Femur (tissue), 1 donor: ENCODE measurements at regions not wholly inside any gene's neighbourhood (a gene's known extent, or its start where the extent isn't known, plus 50 kb on each side); places are given as distances from the start of the nearest gene placed in this dataset.
"Not testable (repeated sequence)": the region's sequence is repeated elsewhere in the genome, so short reads cannot be mapped to it uniquely, and the experiment has no call there.

Source experiments
- DNase-seq: peaks from one replicate; pipeline ENCODE4 v3.0.0-alpha.2; 2017

DNA sequence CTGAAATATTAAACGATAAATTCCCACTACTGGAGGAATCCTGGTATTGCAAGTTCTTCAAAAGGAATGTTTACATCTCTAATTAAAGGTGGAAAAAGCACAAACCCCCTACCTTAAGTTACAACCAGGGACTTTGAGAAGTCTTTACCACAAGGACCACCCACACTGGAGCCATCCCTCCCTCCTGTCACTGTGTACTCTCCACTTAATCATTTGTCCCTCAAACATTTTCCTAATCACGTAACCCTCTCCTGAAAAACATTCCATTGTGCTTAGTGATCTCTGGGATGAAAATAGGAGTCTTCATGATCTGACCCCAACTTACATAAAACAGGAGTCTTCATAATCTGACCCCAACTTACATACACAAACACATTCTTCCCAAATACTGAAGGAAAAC, 85.7 kb downstream of the SUCLG1 start:
- no peak for DNase-seq

DNA sequence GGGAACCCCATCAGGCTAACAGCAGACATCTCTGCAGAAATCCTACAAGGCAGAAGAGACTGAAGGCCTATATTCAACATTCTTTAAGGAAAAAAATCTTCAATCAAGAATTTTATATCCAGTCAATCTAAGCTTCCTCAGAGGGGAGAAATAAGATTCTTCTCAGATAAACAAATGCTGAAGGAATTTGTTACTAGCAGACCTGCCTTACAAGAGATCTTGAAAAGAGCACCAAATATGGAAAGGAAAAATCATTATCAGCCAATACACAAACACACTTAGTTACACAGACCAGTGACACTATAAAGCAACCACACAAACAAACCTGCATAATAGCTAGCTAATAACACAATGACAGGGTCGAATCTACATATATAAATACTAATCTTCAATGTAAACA, 96.5 kb downstream of the SUCLG1 start:
- DNase-seq: no peak

DNA sequence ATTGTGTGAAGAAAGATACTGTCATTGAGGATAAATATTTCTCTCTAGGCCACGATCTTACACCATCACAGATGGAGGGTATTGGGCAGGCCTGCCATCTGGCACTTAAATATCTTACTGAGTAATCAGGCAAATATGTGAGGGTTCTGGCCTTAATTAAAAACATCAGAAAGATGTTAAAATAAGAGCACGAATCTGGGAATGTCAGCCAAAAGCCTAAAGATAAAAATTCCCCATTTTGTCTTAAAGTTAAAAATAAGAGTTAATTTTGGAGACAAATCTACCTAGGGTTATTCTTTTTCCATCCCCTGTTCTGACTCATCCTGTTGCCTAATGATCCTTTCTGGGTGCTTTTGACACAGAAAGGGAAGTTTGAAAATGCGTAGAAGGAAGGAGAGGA, 121.0 kb downstream of the SUCLG1 start:
- DNase-seq: no peak

DNA sequence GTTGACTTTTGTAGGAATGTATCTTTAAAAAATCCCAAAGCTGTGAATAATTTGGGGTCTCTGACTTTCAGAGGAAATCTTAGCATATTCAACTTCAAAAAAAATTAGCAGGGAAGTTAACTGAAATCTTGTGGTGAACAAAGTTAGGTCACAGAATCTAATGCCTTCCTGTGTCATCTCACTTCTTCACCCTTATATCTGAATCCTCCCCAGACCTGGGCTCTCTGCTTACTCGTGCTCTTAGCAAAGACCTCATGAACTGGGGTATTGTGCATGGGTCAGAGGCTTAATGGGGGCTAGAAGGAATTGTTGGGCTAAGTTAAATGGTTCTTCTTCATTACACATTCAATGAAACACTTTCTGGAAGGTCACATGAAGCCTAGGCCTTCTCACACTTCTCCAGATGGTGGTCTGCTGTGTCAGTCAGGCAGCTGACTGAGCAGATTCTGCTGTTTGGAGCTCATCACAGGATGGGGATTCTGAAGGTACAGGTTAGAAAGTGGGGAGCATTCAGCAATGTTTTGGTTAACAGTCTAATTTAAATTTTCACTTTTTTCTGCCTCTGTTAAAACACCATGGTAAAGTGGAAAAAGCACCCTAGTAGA, 131.3 kb downstream of the SUCLG1 start:
- DNase-seq: no peak

DNA sequence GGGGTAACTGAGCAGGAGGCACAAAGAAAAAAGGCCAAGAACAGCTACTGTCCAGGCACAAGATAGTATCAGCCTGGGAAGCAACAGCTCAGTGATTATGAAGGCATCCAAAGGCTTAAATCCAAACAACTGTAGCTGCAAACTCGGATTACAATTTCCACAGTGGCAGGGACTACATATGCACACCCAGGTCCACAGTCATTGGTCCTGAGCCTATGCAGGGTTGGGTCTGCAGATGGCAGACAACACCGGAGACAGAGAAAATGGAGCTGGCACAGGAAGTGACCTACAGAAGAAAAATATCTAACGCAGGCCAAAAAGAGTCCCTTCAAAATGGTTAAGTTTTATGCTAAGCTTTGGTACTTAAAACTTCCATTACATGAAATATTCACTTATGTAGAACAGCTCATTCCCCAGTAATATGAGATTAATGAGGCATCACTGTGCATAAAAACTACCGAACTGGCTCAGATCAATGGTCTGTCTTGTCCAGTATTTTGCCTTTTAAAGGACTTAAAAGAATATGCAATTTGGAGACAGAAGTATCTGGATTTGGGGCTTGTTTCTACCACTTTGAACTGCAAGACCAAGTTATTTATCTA, 132.1 kb downstream of the SUCLG1 start:
- no peak for DNase-seq

DNA sequence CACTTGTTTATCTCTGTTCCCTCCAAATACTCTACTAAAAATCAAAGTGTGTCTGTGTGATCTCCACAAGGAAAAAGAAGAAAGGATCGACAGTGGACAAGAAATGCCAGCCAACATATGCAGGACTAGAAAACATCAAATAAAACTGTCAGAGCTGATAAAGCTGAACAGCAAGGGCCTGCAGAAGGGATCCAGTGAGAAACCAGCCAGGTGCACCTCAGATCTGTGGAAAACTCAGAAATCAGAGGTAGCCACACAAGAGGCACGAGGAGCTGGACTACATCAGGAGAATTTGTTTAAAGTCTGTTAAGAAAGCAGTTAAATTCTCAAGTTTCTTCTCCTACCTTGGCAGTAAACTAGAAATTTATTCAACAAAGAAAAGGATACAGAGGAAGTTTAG, 135.2 kb downstream of the SUCLG1 start:
- DNase-seq: no peak

DNA sequence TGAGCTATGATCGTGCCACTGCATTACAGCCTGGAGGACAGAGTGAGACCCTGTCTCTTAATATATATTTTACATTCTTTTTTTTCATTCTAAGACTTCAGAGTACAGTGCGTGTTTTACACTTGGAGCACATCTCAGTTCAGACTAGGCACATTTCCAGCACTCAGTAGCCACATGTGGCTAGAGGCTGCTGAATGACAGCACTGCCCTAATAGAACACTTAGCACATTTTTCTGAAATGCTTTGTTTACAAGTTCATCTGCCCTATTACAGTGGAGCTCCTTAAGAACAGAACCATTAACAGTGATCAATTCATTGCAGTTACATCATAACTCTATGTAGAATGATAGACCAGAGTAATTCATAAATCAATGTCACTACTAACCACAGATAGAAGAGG, 138.1 kb downstream of the SUCLG1 start:
- no peak for DNase-seq

DNA sequence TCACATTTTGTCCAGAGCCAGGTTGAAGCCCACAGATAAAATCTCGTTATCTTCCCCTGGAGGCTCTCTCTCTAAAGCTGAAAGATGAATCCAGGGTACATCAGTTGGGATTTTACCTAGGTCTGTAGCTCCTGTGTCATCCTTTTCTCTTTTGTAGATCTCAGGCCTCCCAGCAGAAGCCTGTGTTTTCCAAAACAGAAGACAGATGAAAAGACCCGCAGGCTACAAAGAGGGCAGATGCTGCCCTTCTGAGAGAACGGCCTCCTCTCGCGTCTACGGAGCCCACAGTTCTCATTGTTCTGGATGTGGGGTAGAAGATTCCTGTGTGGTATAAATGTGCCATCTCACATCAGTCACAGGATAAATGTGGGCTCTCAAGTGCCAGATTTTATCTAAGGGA, 139.5 kb downstream of the SUCLG1 start:
- no peak for DNase-seq

DNA sequence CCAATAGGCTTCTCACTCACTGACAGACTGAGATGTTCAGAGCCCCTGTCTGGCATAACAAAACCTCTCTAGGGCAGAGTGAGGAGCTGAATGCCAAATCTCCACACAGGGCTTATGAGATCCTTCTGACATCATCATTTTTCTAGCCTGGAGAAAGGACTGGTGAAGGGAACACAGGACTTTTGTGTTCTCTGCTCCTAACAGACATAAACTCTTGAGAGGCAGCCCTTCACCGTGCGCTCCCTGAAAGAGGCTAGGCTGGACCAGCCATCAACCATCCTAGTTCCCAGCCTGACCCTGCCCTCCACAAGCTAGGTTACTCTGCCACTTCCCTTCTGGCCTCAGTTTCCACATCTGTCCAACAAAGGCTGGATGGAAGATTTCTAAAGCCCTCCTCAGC, 141.9 kb downstream of the SUCLG1 start:
- DNase-seq: no peak

DNA sequence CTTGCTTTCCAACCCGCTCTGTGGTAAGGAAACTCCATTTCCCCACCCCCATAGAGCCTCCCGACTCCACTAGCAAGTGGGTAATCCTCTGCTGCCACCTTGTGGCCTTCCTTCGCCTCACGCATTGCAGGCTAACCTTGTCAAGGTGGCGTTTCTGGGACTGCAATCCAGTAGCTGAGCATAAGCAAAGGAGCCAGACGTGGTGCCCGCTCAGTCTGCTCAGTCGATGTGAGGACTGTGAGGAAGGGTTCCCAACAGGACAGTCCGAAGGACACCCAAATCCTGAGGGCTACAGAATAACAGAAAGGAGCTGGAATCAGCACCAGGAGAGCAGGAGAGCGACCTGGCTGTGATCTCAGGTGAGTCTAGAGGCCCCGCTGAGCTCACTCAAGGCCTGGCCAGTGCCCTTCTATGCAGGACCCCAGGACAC, 144.2 kb downstream of the SUCLG1 start:
- peak; percentile 77 for DNase-seq

DNA sequence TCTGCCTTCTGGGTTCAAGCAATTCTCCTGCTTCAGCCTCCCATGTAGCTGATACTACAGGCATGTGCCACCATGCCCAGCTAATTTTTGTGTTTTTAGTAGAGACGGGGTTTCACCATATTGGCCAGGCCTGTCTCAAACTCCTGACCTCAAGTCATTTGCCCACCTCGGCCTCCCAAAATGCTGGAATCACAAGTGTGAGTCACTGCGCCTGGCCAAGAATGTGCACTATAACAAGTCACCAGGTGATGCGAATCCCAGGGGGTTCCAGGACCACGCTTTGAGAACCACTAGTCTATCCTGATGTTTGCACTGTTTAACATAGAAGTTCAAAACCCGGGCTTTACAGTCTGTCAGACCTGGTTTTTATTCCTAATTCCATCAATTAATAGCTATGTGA, 144.8 kb downstream of the SUCLG1 start:
- no peak for DNase-seq

DNA sequence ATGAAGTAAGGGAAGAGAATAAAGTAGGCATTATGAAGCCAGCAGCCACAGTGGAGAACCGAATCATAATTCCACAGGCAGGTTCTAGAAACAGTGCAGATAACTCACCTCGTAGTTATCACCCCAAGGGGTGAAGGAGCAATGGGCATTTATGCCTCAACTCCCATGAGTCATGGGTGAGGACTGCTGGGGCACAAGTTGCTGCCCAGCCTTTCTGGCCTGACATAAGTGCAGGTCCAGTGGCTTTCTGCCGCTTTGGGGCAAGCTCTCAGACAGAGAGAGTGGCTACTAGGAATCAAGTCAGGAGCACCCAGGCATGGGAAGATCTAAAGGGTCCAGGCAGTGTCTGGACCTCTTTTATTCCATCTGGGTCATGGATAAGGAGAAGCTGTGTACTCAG, 149.8 kb downstream of the SUCLG1 start:
- DNase-seq: no peak

DNA sequence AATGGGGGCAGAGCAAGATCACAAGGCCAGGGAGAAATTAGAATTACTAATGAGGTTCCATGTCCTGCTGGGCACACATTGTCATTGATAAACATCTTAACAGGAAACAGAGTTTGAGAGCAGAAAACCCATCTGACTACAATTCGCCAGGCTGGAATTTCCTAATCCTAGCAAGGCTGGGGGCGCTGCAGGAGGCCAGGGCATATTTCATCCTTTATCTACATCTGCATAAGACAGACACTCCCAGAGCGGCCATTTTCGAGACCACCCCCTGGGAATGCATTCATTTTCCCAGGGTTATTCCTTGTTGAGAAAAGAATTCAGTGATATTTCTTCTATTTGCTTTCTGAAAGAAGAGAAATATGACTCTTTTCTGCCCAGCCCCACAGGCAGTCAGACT, 152.7 kb downstream of the SUCLG1 start:
- no peak for DNase-seq

DNA sequence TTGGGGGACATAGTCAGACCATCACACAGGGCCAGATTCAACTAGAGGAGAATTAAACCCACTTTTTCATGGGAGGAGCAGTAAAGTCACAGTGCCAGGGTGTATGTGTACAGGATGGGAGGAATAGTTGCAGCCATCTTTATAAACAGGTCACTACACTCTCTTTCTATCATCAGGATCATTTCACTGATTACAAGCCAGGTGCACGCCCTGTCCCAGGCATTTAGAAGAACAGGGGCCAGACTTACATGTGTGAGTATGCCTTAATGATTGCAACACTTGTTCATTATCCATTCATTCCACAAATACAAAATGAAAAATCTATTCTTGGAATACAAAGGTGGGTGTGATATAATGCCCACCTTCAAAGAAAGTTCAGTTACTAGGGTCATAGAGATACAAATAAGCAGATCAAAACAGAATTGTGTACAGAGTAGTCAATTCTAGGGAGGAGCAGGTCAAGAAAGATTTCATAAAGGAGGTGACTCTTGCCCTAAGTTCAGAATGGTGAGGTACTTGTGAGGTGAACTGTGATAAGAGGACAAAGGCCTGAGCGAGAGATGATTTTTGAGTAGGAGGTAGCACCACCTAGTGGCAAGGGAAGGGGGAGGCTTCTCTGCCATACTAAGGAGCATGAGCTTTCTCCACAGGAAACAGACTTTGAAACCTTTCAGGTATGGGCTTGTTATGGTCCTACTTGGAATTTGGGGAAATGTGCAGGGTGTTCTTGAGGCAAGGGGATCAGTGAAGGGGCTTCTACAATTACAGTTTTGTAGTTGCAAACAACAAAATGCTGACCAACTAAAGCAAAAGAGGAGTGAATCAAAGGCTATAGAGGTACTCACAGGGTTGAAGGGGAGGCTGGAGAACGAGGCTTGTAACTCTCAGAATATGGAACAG, 156.3 kb downstream of the SUCLG1 start:
- peak; percentile 23 for DNase-seq

DNA sequence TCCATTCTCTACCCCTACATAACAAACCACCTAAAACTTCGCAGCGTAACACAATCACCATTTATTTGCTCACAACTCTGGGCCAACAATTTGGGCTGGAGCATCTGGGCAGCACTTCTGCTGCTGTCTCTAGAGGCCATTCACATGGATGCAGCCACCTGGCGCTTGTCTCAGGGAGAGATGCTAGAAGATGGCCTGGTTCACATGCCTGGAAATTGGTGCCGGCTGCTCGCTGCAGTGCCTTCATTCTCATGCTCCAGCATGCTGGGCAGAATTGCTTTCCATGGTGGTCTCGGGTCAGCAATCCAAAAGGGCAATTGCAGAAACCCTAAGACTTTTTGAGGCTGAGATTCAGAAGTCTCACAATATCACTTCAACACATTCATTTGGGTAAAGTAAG, 157.4 kb downstream of the SUCLG1 start:
- DNase-seq: no peak

DNA sequence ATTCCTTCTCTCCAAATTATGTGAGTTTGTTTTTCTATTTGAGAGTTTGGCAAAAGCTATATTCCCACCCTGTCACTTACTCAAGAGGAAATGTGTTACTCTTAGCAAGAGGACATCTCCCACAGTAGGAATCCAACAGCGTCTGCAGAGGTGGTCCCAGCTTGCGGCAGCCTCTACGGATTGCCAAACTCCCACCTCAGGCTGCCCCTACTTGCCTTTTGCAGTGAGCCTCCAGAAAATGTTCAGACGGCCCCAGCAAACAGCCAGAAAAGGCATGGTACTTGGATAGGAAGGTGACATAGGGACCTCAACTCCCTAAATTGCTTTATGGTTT, 158.4 kb downstream of the SUCLG1 start:
- no peak for DNase-seq

DNA sequence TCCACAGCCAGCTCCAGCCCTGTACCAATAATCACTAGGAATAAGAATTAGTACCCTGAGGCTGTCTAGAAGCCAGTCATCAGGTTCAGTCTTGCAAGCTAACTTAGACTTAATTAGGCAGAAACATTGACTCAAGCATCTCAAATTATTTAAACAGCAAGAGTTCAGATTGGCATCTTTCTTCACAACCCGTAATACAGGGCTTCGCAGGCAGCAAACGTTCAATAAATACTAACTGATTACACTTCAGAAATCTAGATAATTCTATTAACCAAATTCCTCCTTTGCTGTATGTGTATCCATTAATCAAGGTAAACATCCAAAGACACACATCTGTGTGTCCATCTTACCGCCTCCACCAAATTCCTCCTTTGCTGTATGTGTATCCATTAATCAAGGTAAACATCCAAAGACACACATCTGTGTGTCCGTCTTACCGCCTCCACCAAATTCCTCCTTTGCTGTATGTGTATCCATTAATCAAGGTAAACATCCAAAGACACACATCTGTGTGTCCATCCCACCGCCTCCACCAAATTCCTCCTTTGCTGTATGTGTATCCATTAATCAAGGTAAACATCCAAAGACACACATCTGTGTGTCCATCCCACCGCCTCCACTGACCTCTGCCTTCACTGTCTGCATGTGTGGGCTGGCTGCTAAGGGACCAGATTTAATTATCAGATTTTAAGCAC, 158.9 kb downstream of the SUCLG1 start:
- DNase-seq: not testable (repeated sequence)

DNA sequence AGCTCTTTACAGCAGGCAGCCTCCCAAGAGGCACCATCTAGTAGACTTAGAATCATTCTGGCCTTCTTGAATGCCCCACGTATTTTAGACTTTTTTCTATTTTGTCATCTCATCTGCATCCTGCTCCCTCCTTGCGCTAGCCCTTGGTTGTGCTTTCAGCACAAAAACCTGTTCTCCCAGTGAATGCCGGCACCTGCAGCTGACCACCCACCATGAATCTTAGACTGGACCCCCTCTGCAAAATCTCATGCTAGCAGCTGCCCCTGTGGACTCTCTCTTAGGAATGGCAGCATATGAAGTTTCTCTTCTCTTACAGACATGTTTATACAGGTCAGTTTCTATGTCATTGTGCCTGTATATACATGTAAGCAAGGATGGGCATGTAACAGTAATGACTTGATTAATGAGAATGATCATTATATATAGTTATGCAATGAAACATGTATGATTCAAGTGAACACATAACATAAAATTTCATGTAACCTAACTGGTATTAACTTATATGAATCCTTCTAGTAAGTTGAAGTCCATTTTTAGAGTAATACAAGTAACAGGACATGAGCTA, 159.8 kb downstream of the SUCLG1 start:
- no peak for DNase-seq

DNA sequence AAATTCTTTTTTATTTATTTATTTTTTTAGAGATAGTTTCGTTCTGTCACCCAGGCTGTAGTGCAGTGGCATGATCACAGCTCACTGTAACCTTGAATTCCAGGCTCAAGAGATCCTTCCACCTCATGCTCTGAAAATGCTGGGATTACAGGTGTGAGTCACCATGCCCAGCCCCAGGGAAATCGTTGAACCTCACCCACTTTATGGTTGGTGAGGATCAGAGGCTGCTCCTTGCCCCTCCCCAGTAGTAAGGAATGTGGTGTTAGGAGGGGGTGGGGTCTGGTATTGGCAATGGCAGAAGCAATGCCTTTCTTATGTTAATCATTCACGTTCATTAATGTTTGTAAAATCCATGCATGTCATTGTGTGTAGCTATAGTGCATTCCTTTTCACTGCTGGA, 161.9 kb downstream of the SUCLG1 start:
- no peak for DNase-seq

DNA sequence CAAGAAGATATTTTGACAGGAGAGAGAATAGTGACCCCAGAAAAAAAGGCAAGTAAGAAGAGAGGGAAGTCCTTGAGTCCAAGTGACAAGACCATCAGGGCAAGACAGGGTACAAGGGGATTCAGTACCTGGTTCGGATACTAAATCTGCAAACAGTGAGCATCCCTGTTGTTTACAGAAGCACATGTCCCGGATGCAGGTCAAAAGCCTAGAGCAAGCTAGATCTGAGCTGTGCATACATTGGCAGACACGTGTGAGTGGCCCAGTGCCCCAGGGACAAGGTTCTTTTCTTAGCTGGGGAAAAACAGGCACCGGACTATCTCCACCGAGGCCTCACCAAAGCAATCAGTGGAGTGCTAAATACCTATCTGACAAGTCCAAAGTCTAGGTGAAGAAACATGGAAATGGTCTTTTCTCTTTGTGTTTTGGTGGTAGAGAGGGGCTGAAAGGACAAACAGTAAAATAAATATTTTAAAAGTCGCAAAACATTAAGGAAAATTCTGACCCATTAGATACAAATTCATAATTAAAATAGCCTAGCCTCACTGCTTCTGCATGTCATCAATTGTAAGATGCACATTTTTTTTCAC, 165.2 kb downstream of the SUCLG1 start:
- DNase-seq: no peak

DNA sequence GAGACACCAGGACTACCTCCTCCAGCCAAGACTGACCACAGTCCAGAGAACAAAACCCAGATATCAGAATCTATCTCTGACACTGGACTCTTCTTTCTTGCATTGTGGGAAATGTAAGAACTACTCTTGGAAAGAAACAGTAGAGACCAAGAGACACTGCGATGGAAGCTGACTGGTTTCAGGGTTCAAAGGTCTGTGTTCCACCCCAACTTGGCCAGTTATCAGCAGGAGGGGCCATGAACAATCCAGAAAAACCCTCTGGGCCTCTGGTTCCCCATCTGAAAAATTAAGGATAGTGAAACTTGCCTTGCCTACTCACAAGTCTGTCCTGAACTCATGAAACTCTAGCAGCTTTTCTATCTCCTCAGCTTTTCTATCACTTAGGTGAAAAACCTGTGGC, 166.5 kb downstream of the SUCLG1 start:
- DNase-seq: no peak

DNA sequence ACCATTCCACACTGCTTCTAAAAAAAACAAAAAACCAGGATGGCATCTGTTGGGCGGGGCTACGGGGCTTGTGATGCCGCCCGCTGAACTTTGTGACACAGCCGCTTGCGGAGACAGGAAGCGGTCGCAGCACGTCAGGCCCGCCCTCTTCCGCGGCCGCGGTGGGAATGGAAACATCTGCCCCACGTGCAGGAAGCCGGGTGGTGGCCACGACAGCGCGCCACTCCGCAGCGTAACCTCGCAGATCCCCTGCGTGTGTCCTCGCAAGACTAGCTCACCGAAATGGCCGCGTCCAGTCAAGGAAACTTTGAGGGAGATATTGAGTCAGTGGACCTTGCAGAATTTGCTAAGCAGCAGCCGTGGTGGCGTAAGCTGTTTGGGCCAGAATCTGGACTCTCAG, 168.5 kb downstream of the SUCLG1 start:
- DNase-seq: no peak

DNA sequence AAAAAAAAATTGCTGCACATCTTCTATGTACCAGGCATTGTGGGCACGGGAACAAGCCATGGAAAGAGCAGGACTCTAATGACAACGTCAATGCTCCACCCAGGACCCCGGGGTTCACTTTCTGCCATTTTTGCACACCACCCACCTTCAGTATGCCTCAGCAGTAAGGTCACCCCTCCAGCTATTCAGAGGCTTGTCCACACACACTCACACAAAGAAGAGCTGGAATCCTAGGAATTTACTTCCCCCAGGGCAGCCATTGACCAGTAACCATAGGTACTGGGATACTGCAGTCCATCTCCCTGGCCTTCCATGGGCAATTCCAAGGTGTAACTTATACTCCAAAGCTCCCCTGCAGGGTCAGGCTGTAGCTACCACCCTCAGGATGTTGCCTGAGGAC, 170.8 kb downstream of the SUCLG1 start:
- no peak for DNase-seq
